HepG2 (cell line): ENCODE measurements at regions not wholly inside any gene's neighbourhood (a gene's known extent, or its start where the extent isn't known, plus 50 kb on each side); places are given as distances from the start of the nearest gene placed in this dataset.

ENCODE experiments used
- ATAC-seq: fragments of 200-7000 bp; cut with Tn5 transposase; 3 replicates; pipeline ENCODE4 v1.9.1; 2020; ENCODE audit warnings: mild to moderate bottlenecking, moderate library complexity
- BruUV-seq: library from RNA; stranded (reverse); fragments of 400-500 nt; replicated peaks from 2 replicates; lab custom pipeline; 2021; lab: Mats Ljungman, UMichigan
- CTCF ChIA-PET: fragments of 300-600 bp; formaldehyde crosslinking; extraction: SDS; loops from one replicate; lab custom pipeline; 2021; ENCODE audit warnings: low total read pairs, inconsistent platforms, low intra/inter-chr PET ratio; lab: Yijun Ruan, JAX
- POLR2A ChIA-PET: fragments of 350-600 bp; sonication (Branson Sonifier 250); formaldehyde crosslinking; loops from one replicate; lab custom pipeline; 2020; ENCODE audit warnings: antibody characterized with exemption, inconsistent platforms; lab: Yijun Ruan, JAX
- DNase-seq: peaks from one replicate; pipeline ENCODE4 v3.0.0-alpha.2; 2015; ENCODE audit warnings: low spot score
- FAIRE-seq: peaks from 3 replicates; lab custom pipeline; 2011; peaks lifted over from hg19 to GRCh38; lab: Jason Lieb, UNC
- H2AFZ ChIP-seq: one replicate; pipeline ENCODE4 v1.6.1; 2011; ENCODE audit warnings: low read length, inconsistent platforms
- H3K27ac ChIP-seq: fragments of 300-600 bp; 3 replicates; pipeline ENCODE4 v1.8.0; 2011; ENCODE audit warnings: mixed run types, mild to moderate bottlenecking, mixed read lengths, low read length, inconsistent platforms; ENCODE audit not compliant: insufficient read depth; ENCODE audit errors: extremely low read length
- H3K27me3 ChIP-seq, 2 experiments: fragments of 200-600 bp in 1 of 2; 2 replicates in 1 of 2; 3 replicates in 1 of 2; pipeline versions ENCODE4 v1.6.0 to v1.8.0; 2011; ENCODE audit warnings: low read length in 2 of 2, mild to moderate bottlenecking in 2 of 2, moderate library complexity in 2 of 2, inconsistent platforms in 1 of 2; ENCODE audit not compliant: insufficient read depth in 2 of 2, control insufficient read depth in 1 of 2
- H3K36me3 ChIP-seq, 2 experiments: fragments of 200-600 bp in 1 of 2; replicated peaks in 1 of 2; 2 replicates in 1 of 2; 3 replicates in 1 of 2; pipeline versions ENCODE4 v1.5.1 to v1.8.0; 2011; ENCODE audit warnings: low read length in 2 of 2, inconsistent platforms in 1 of 2; ENCODE audit not compliant: insufficient read depth in 2 of 2, control insufficient read depth in 1 of 2
- H3K4me1 ChIP-seq: 2 replicates; pipeline ENCODE4 v1.5.1; 2012; ENCODE audit warnings: low read length, inconsistent platforms; ENCODE audit not compliant: insufficient read depth
- H3K4me2 ChIP-seq: 2 replicates; pipeline ENCODE4 v1.6.0; 2011; ENCODE audit warnings: low read depth, low read length, inconsistent platforms
- H3K4me3 ChIP-seq, 3 experiments: fragments of 200-600 bp in 1 of 3; sonication (generic), shearing (Covaris generic) in 1 of 3; replicated peaks in 1 of 3; 2 replicates each; pipeline ENCODE4 v1.5.1; 2011 to 2016; ENCODE audit warnings: low read length in 3 of 3, inconsistent platforms in 2 of 3, low read depth in 2 of 3, mild to moderate bottlenecking in 2 of 3, control low read depth in 1 of 3, mixed read lengths in 1 of 3; ENCODE audit not compliant: insufficient read depth in 1 of 3
- H3K79me2 ChIP-seq: one replicate; pipeline ENCODE4 v1.6.1; 2011; ENCODE audit warnings: low read length, inconsistent platforms; ENCODE audit not compliant: insufficient read depth
- H3K9ac ChIP-seq: 2 replicates; pipeline ENCODE4 v1.6.0; 2011; ENCODE audit warnings: mild to moderate bottlenecking, low read depth, low read length, inconsistent platforms; ENCODE audit not compliant: insufficient read depth
- H3K9me3 ChIP-seq: 2 replicates; pipeline ENCODE4 v1.5.1; 2012; ENCODE audit warnings: mild to moderate bottlenecking, low read length
- H4K20me1 ChIP-seq: 2 replicates; pipeline ENCODE4 v1.6.0; 2011; ENCODE audit warnings: inconsistent platforms, mild to moderate bottlenecking, low read length, moderate library complexity; ENCODE audit not compliant: insufficient read depth
- CCDC6 ChIP-seq: sonication (generic); formaldehyde crosslinking; IDR thresholded peaks from 2 replicates; pipeline ENCODE4 v1.8.1; 2022; ENCODE audit warnings: mild to moderate bottlenecking, missing genetic modification reagents, moderate library complexity
- DBP ChIP-seq: sonication (generic); formaldehyde crosslinking; IDR thresholded peaks from 2 replicates; pipeline ENCODE4 v1.4.0; 2020; ENCODE audit warnings: missing genetic modification reagents; ENCODE audit errors: not compliant biosample characterization
- EP300 ChIP-seq, 3 experiments: sonication (generic) in 1 of 3; formaldehyde crosslinking in 1 of 3; IDR thresholded peaks; 2 replicates each; pipeline versions ENCODE4 v1.5.1 to v1.6.1; 2011 to 2020; ENCODE audit warnings: low read depth in 2 of 3, low read length in 2 of 3, borderline replicate concordance in 1 of 3, improper control_type of control experiment in 1 of 3, mild to moderate bottlenecking in 1 of 3, missing genetic modification reagents in 1 of 3, moderate library complexity in 1 of 3
- ETV5 ChIP-seq: IDR thresholded peaks from 2 replicates; pipeline ENCODE4 v1.6.1; 2018; ENCODE audit warnings: missing biosample characterization, missing genetic modification reagents, inconsistent platforms, borderline replicate concordance
- HDAC2 ChIP-seq: sonication (generic); formaldehyde crosslinking; IDR thresholded peaks from 2 replicates; pipeline ENCODE4 v1.4.0; 2020; ENCODE audit warnings: missing genetic modification reagents
- MAFG ChIP-seq: sonication (generic); formaldehyde crosslinking; IDR thresholded peaks from 2 replicates; pipeline ENCODE4 v1.5.1; 2020; ENCODE audit warnings: mild to moderate bottlenecking, missing genetic modification reagents
- SMARCE1 ChIP-seq: fragments of 450-650 bp; IDR thresholded peaks from 2 replicates; pipeline ENCODE4 v1.6.1; 2017; ENCODE audit warnings: borderline replicate concordance
- ZNF24 ChIP-seq: fragments of 450-650 bp; IDR thresholded peaks from 2 replicates; pipeline ENCODE4 v1.6.1; 2017; ENCODE audit warnings: antibody characterized with exemption, mild to moderate bottlenecking
- ZNF460 ChIP-seq: sonication (generic); formaldehyde crosslinking; IDR thresholded peaks from 2 replicates; pipeline ENCODE4 v1.5.1; 2020; ENCODE audit warnings: missing genetic modification reagents, mild to moderate bottlenecking, borderline replicate concordance
- WGBS: methylation state at CpG from one replicate; pipeline ENCODE4 v1.1.6; 2017; ENCODE audit warnings: low lambda C conversion rate; 5-methylcytosine and 5-hydroxymethylcytosine counted together
- in situ Hi-C: cut with HindIII; loops from 2 replicates; pipeline ENCODE4 v1.10.0; 2017; ENCODE audit warnings: low pct_unique_long_range_greater_than_20kb; ENCODE audit not compliant: extremely low pct_ligation_motif_present
- intact Hi-C: fragments of 100-400 bp; cut with micrococcal nuclease; formaldehyde crosslinking; loops from one replicate; pipeline ENCODE4 v1.10.0; 2022; ENCODE audit not compliant: unreplicated experiment
- TF ChIP-seq, protein P1 (sequence below): sonication (generic); formaldehyde crosslinking; IDR thresholded peaks from 2 replicates; pipeline ENCODE4 v1.5.1; 2020; ENCODE audit warnings: mild to moderate bottlenecking, missing genetic modification reagents, moderate library complexity
- TF ChIP-seq, protein P2 (sequence below): sonication (generic); formaldehyde crosslinking; IDR thresholded peaks from 2 replicates; pipeline ENCODE4 v1.4.0; 2020; ENCODE audit warnings: mild to moderate bottlenecking, missing genetic modification reagents
- TF ChIP-seq, protein P3 (sequence below): IDR thresholded peaks from 2 replicates; pipeline ENCODE4 v1.6.1; 2016
- TF ChIP-seq, protein P4 (sequence below): sonication (generic); formaldehyde crosslinking; IDR thresholded peaks from 2 replicates; pipeline ENCODE4 v1.8.0; 2022; ENCODE audit warnings: missing genetic modification reagents, low read depth, mild to moderate bottlenecking, borderline replicate concordance
- TF ChIP-seq, protein P5 (sequence below): sonication (generic); formaldehyde crosslinking; IDR thresholded peaks from 2 replicates; pipeline ENCODE4 v1.4.0; 2020; ENCODE audit warnings: missing genetic modification reagents, borderline replicate concordance

GRCh38 chr10:28790146-28790545 is 112.8 kb downstream of the BAMBI start:
- FAIRE-seq (no peak), DNase-seq (no peak), ATAC-seq (no peak)
- H3K4me3 ChIP-seq: no peak overlapping the region
- H3K9ac ChIP-seq: no peak overlapping the region
- WGBS: 71% methylated on average over 7 of the region's 8 CpGs
- no peak overlapping the region for H2AFZ ChIP-seq
- POLR2A ChIA-PET: no interaction called here
- BruUV-seq: no TSS peak
- peaks cover 2 to 10% of the 10 kb centered on the region in 2 experiments; a peak in 3 of 5 replicates for H3K27me3 ChIP-seq
- H3K9me3 ChIP-seq: no peaks in the 10 kb centered on the region
- CTCF ChIA-PET: no interaction called here
- no peak overlapping the region for H3K4me2 ChIP-seq
- no peak overlapping the region for H3K27ac ChIP-seq
- no peaks in the 10 kb centered on the region for H3K36me3 ChIP-seq
- H3K4me1 ChIP-seq: peaks cover 11% of the 10 kb centered on the region
- H3K79me2 ChIP-seq: no peaks in the 10 kb centered on the region
- in situ Hi-C loops (no loop called here), intact Hi-C loops (no loop called here)
- no peaks in the 10 kb centered on the region for H4K20me1 ChIP-seq
- TF ChIP-seq, protein P1, sequence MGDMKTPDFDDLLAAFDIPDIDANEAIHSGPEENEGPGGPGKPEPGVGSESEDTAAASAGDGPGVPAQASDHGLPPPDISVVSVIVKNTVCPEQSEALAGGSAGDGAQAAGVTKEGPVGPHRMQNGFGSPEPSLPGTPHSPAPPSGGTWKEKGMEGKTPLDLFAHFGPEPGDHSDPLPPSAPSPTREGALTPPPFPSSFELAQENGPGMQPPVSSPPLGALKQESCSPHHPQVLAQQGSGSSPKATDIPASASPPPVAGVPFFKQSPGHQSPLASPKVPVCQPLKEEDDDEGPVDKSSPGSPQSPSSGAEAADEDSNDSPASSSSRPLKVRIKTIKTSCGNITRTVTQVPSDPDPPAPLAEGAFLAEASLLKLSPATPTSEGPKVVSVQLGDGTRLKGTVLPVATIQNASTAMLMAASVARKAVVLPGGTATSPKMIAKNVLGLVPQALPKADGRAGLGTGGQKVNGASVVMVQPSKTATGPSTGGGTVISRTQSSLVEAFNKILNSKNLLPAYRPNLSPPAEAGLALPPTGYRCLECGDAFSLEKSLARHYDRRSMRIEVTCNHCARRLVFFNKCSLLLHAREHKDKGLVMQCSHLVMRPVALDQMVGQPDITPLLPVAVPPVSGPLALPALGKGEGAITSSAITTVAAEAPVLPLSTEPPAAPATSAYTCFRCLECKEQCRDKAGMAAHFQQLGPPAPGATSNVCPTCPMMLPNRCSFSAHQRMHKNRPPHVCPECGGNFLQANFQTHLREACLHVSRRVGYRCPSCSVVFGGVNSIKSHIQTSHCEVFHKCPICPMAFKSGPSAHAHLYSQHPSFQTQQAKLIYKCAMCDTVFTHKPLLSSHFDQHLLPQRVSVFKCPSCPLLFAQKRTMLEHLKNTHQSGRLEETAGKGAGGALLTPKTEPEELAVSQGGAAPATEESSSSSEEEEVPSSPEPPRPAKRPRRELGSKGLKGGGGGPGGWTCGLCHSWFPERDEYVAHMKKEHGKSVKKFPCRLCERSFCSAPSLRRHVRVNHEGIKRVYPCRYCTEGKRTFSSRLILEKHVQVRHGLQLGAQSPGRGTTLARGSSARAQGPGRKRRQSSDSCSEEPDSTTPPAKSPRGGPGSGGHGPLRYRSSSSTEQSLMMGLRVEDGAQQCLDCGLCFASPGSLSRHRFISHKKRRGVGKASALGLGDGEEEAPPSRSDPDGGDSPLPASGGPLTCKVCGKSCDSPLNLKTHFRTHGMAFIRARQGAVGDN (CRISPR knock-in tag): no peak
- TF ChIP-seq ZNF24: no peak
- TF ChIP-seq, protein P2, sequence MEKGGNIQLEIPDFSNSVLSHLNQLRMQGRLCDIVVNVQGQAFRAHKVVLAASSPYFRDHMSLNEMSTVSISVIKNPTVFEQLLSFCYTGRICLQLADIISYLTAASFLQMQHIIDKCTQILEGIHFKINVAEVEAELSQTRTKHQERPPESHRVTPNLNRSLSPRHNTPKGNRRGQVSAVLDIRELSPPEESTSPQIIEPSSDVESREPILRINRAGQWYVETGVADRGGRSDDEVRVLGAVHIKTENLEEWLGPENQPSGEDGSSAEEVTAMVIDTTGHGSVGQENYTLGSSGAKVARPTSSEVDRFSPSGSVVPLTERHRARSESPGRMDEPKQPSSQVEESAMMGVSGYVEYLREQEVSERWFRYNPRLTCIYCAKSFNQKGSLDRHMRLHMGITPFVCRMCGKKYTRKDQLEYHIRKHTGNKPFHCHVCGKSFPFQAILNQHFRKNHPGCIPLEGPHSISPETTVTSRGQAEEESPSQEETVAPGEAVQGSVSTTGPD (CRISPR knock-in tag): no peak
- no peak for TF ChIP-seq MAFG (CRISPR knock-in tag)
- no peak for TF ChIP-seq EP300 (IDR thresholded peaks at IDR 0.05; ENCODE audit: low read depth in 2 of 2, low read length in 2 of 2)
- TF ChIP-seq EP300 (CRISPR knock-in tag; IDR thresholded peaks at IDR 0.05; ENCODE audit: borderline replicate concordance): no peak
- no peak for TF ChIP-seq DBP (CRISPR knock-in tag)
- no peak for TF ChIP-seq ZNF460
- TF ChIP-seq, protein P3, sequence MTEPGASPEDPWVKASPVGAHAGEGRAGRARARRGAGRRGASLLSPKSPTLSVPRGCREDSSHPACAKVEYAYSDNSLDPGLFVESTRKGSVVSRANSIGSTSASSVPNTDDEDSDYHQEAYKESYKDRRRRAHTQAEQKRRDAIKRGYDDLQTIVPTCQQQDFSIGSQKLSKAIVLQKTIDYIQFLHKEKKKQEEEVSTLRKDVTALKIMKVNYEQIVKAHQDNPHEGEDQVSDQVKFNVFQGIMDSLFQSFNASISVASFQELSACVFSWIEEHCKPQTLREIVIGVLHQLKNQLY (CRISPR knock-in tag): no peak
- TF ChIP-seq CCDC6: no peak
- TF ChIP-seq ETV5: no peak
- TF ChIP-seq, protein P4, sequence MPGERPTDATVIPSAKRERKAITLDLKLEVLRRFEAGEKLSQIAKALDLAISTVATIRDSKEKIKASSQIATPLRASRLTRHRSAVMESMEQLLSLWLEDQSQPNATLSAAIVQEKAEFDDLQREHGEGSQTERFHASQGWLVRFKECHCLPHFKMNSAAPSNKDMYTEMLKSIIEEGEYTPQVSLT (CRISPR knock-in tag): no peak
- TF ChIP-seq, protein P5, sequence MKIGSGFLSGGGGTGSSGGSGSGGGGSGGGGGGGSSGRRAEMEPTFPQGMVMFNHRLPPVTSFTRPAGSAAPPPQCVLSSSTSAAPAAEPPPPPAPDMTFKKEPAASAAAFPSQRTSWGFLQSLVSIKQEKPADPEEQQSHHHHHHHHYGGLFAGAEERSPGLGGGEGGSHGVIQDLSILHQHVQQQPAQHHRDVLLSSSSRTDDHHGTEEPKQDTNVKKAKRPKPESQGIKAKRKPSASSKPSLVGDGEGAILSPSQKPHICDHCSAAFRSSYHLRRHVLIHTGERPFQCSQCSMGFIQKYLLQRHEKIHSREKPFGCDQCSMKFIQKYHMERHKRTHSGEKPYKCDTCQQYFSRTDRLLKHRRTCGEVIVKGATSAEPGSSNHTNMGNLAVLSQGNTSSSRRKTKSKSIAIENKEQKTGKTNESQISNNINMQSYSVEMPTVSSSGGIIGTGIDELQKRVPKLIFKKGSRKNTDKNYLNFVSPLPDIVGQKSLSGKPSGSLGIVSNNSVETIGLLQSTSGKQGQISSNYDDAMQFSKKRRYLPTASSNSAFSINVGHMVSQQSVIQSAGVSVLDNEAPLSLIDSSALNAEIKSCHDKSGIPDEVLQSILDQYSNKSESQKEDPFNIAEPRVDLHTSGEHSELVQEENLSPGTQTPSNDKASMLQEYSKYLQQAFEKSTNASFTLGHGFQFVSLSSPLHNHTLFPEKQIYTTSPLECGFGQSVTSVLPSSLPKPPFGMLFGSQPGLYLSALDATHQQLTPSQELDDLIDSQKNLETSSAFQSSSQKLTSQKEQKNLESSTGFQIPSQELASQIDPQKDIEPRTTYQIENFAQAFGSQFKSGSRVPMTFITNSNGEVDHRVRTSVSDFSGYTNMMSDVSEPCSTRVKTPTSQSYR (CRISPR knock-in tag): no peak
- TF ChIP-seq SMARCE1: no peak
- no peak for TF ChIP-seq HDAC2 (CRISPR knock-in tag)
